ENCODE measurements at regions not wholly inside any gene's neighbourhood (a gene's known extent, or its start where the extent isn't known, plus 50 kb on each side); places are given as distances from the start of the nearest gene placed in this dataset.

DNA sequence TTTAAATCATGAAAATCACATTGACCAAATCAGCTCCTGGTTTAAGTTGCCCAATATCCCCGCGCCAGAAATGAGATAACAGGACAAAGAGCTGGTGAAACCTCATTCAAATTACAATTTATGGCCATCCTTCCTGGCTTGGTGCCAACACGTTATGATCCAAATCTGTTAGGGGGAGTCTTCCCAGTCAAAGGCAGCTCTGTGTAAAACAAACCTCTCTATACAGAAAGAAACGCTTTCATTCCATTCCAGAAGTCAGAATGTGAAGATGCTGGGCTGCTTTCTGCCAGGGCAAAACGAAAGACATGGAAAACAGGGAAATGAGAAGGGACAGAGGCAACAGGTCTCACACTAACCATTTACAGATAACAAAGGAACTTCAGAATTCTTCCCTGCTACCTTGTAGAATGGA, 53.5 kb upstream of the TIAM1 start (continued):
- TF ChIP-seq, protein P1, sequence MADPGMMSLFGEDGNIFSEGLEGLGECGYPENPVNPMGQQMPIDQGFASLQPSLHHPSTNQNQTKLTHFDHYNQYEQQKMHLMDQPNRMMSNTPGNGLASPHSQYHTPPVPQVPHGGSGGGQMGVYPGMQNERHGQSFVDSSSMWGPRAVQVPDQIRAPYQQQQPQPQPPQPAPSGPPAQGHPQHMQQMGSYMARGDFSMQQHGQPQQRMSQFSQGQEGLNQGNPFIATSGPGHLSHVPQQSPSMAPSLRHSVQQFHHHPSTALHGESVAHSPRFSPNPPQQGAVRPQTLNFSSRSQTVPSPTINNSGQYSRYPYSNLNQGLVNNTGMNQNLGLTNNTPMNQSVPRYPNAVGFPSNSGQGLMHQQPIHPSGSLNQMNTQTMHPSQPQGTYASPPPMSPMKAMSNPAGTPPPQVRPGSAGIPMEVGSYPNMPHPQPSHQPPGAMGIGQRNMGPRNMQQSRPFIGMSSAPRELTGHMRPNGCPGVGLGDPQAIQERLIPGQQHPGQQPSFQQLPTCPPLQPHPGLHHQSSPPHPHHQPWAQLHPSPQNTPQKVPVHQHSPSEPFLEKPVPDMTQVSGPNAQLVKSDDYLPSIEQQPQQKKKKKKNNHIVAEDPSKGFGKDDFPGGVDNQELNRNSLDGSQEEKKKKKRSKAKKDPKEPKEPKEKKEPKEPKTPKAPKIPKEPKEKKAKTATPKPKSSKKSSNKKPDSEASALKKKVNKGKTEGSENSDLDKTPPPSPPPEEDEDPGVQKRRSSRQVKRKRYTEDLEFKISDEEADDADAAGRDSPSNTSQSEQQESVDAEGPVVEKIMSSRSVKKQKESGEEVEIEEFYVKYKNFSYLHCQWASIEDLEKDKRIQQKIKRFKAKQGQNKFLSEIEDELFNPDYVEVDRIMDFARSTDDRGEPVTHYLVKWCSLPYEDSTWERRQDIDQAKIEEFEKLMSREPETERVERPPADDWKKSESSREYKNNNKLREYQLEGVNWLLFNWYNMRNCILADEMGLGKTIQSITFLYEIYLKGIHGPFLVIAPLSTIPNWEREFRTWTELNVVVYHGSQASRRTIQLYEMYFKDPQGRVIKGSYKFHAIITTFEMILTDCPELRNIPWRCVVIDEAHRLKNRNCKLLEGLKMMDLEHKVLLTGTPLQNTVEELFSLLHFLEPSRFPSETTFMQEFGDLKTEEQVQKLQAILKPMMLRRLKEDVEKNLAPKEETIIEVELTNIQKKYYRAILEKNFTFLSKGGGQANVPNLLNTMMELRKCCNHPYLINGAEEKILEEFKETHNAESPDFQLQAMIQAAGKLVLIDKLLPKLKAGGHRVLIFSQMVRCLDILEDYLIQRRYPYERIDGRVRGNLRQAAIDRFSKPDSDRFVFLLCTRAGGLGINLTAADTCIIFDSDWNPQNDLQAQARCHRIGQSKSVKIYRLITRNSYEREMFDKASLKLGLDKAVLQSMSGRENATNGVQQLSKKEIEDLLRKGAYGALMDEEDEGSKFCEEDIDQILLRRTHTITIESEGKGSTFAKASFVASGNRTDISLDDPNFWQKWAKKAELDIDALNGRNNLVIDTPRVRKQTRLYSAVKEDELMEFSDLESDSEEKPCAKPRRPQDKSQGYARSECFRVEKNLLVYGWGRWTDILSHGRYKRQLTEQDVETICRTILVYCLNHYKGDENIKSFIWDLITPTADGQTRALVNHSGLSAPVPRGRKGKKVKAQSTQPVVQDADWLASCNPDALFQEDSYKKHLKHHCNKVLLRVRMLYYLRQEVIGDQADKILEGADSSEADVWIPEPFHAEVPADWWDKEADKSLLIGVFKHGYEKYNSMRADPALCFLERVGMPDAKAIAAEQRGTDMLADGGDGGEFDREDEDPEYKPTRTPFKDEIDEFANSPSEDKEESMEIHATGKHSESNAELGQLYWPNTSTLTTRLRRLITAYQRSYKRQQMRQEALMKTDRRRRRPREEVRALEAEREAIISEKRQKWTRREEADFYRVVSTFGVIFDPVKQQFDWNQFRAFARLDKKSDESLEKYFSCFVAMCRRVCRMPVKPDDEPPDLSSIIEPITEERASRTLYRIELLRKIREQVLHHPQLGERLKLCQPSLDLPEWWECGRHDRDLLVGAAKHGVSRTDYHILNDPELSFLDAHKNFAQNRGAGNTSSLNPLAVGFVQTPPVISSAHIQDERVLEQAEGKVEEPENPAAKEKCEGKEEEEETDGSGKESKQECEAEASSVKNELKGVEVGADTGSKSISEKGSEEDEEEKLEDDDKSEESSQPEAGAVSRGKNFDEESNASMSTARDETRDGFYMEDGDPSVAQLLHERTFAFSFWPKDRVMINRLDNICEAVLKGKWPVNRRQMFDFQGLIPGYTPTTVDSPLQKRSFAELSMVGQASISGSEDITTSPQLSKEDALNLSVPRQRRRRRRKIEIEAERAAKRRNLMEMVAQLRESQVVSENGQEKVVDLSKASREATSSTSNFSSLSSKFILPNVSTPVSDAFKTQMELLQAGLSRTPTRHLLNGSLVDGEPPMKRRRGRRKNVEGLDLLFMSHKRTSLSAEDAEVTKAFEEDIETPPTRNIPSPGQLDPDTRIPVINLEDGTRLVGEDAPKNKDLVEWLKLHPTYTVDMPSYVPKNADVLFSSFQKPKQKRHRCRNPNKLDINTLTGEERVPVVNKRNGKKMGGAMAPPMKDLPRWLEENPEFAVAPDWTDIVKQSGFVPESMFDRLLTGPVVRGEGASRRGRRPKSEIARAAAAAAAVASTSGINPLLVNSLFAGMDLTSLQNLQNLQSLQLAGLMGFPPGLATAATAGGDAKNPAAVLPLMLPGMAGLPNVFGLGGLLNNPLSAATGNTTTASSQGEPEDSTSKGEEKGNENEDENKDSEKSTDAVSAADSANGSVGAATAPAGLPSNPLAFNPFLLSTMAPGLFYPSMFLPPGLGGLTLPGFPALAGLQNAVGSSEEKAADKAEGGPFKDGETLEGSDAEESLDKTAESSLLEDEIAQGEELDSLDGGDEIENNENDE (IDR thresholded peaks at IDR 0.05; ENCODE audit: insufficient replicate concordance, low read length): no peak
- TF ChIP-seq, protein P2, sequence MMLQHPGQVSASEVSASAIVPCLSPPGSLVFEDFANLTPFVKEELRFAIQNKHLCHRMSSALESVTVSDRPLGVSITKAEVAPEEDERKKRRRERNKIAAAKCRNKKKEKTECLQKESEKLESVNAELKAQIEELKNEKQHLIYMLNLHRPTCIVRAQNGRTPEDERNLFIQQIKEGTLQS (IDR thresholded peaks at IDR 0.05; ENCODE audit: insufficient read depth, low read depth, low read length): no peak
- TF ChIP-seq ASH2L (IDR thresholded peaks at IDR 0.05; ENCODE audit: low read length): no peak
- TF ChIP-seq, protein P3, sequence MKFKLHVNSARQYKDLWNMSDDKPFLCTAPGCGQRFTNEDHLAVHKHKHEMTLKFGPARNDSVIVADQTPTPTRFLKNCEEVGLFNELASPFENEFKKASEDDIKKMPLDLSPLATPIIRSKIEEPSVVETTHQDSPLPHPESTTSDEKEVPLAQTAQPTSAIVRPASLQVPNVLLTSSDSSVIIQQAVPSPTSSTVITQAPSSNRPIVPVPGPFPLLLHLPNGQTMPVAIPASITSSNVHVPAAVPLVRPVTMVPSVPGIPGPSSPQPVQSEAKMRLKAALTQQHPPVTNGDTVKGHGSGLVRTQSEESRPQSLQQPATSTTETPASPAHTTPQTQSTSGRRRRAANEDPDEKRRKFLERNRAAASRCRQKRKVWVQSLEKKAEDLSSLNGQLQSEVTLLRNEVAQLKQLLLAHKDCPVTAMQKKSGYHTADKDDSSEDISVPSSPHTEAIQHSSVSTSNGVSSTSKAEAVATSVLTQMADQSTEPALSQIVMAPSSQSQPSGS (IDR thresholded peaks at IDR 0.05; ENCODE audit: low read length): no peak
